Caco-2 (cell line): ENCODE measurements at regions not wholly inside any gene's neighbourhood (a gene's known extent, or its start where the extent isn't known, plus 50 kb on each side); places are given as distances from the start of the nearest gene placed in this dataset.

Source experiments
- BruUV-seq: library from RNA; stranded (reverse); fragments of 400-500 nt; replicated peaks from 2 replicates; lab custom pipeline; 2021; lab: Mats Ljungman, UMichigan
- CTCF ChIA-PET: fragments of 300-600 bp; sonication (Branson Sonifier 250); formaldehyde crosslinking; loops from one replicate; lab custom pipeline; 2022; ENCODE audit warnings: antibody characterized with exemption; lab: Charles Lee
- POLR2A ChIA-PET: fragments of 300-600 bp; sonication (Branson Sonifier 250); formaldehyde crosslinking; loops from one replicate; lab custom pipeline; 2022; ENCODE audit warnings: antibody characterized with exemption; lab: Charles Lee
- DNase-seq, 2 experiments: peaks; one replicate each; pipeline versions ENCODE4 v3.0.0 to v3.0.0-alpha.2; 2020 to 2022
- H3K27me3 ChIP-seq: replicated peaks from 2 replicates; pipeline ENCODE4 v1.6.0; 2011; ENCODE audit warnings: low read length; ENCODE audit not compliant: control insufficient read depth, insufficient read depth
- H3K36me3 ChIP-seq: 2 replicates; pipeline ENCODE4 v1.5.1; 2011; ENCODE audit warnings: low read length; ENCODE audit not compliant: control insufficient read depth, insufficient read depth
- H3K4me1 ChIP-seq: fragments of 250-450 bp; sonication (Bioruptor Pico); 2 replicates; pipeline ENCODE4 v1.5.1; 2020; ENCODE audit warnings: mild to moderate bottlenecking
- H3K4me3 ChIP-seq: 2 replicates; pipeline ENCODE4 v1.5.1; 2011; ENCODE audit warnings: low read depth, mild to moderate bottlenecking, control low read depth, low read length
- H3K9me3 ChIP-seq: fragments of 250-450 bp; sonication (Bioruptor Pico); 2 replicates; pipeline ENCODE4 v1.5.1; 2020; ENCODE audit warnings: mild to moderate bottlenecking, moderate library complexity
- H3K27ac Mint-ChIP-seq: one replicate; pipeline ENCODE4 v1.8.0; 2022; ENCODE audit warnings: mixed read lengths; ENCODE audit not compliant: unreplicated experiment
- H3K27me3 Mint-ChIP-seq: one replicate; pipeline ENCODE4 v1.8.0; 2022; ENCODE audit warnings: mixed read lengths; ENCODE audit not compliant: insufficient read depth, unreplicated experiment
- H3K36me3 Mint-ChIP-seq: one replicate; pipeline ENCODE4 v1.8.0; 2022; ENCODE audit warnings: mild to moderate bottlenecking, mixed read lengths; ENCODE audit not compliant: insufficient read depth, unreplicated experiment
- H3K4me1 Mint-ChIP-seq: one replicate; pipeline ENCODE4 v1.8.0; 2022; ENCODE audit warnings: low read depth, mixed read lengths; ENCODE audit not compliant: unreplicated experiment
- H3K4me3 Mint-ChIP-seq: one replicate; pipeline ENCODE4 v1.8.0; 2022; ENCODE audit warnings: mild to moderate bottlenecking, moderate library complexity, mixed read lengths; ENCODE audit not compliant: unreplicated experiment
- H3K9me3 Mint-ChIP-seq: one replicate; pipeline ENCODE4 v1.8.0; 2022; ENCODE audit warnings: mixed read lengths; ENCODE audit not compliant: unreplicated experiment
- CTCF ChIP-seq, 2 experiments: fragments of 200-600 bp in 1 of 2; IDR thresholded peaks; 1 replicate in 1 of 2; 2 replicates in 1 of 2; pipeline versions ENCODE4 v1.5.1 to v1.8.0; 2011 to 2022; ENCODE audit warnings: antibody characterized with exemption in 1 of 2, control low read depth in 1 of 2, inconsistent platforms in 1 of 2, low read depth in 1 of 2, low read length in 1 of 2, mild to moderate bottlenecking in 1 of 2, moderate library complexity in 1 of 2; ENCODE audit not compliant: insufficient read depth in 1 of 2, severe bottlenecking in 1 of 2, unreplicated experiment in 1 of 2
- intact Hi-C: fragments of 100-400 bp; cut with micrococcal nuclease; formaldehyde crosslinking; loops from one replicate; pipeline ENCODE4 v1.10.0; 2022; ENCODE audit not compliant: unreplicated experiment

GRCh38 chr7:110027385-110027784 is 1063.5 kb upstream of the LRRN3 start:
- Mint-ChIP-seq H3K4me1 (no peaks in the 10 kb centered on the region), H3K36me3 (no peaks in the 10 kb centered on the region), H3K27ac (no peak overlapping the region), H3K4me3 (no peak overlapping the region), H3K27me3 (no peaks in the 10 kb centered on the region), H3K9me3 (no peaks in the 10 kb centered on the region)
- no peak for DNase-seq
- Histone ChIP-seq H3K4me3 (no peak overlapping the region), H3K27me3 (no peaks in the 10 kb centered on the region), H3K36me3 (no peaks in the 10 kb centered on the region), H3K4me1 (no peaks in the 10 kb centered on the region), H3K9me3 (no peaks in the 10 kb centered on the region)
- intact Hi-C loops, result no loop called here
- no peak for TF ChIP-seq CTCF (IDR thresholded peaks at IDR 0.05; ENCODE audit: insufficient read depth in 1 of 2, low read depth in 1 of 2, low read length in 1 of 2, severe bottlenecking in 1 of 2, unreplicated experiment in 1 of 2)
- no TSS peak for BruUV-seq
- ChIA-PET POLR2A (no interaction called here), CTCF (no interaction called here)

- H3K27me3 ChIP-seq, result no peaks in the 10 kb centered on the region
- DNase-seq, result no peak
- no TSS peak for BruUV-seq
- Mint-ChIP-seq H3K27me3 (peaks cover 9% of the 10 kb centered on the region), H3K9me3 (no peaks in the 10 kb centered on the region), H3K4me3 (no peak overlapping the region), H3K36me3 (no peaks in the 10 kb centered on the region), H3K27ac (no peak overlapping the region), H3K4me1 (no peaks in the 10 kb centered on the region)
- H3K4me3 ChIP-seq, result no peak overlapping the region
- ChIA-PET CTCF (no interaction called here), POLR2A (no interaction called here)
- H3K9me3 ChIP-seq, result no peaks in the 10 kb centered on the region
- H3K36me3 ChIP-seq, result no peaks in the 10 kb centered on the region
- intact Hi-C loops, result no loop called here
- TF ChIP-seq CTCF (IDR thresholded peaks at IDR 0.05; ENCODE audit: insufficient read depth in 1 of 2, low read depth in 1 of 2, low read length in 1 of 2, severe bottlenecking in 1 of 2, unreplicated experiment in 1 of 2), result no peak
- H3K4me1 ChIP-seq, result no peaks in the 10 kb centered on the region
Measured at GRCh38 chr7:110043519-110043918, 1047.4 kb upstream of the LRRN3 start.

- H3K4me3 ChIP-seq, result no peak overlapping the region
- no peak for TF ChIP-seq CTCF (IDR thresholded peaks at IDR 0.05; ENCODE audit: insufficient read depth in 1 of 2, low read depth in 1 of 2, low read length in 1 of 2, severe bottlenecking in 1 of 2, unreplicated experiment in 1 of 2)
- ChIA-PET POLR2A (no interaction called here), CTCF (no interaction called here)
- no peaks in the 10 kb centered on the region for H3K9me3 ChIP-seq
- no TSS peak for BruUV-seq
- H3K36me3 ChIP-seq, result no peaks in the 10 kb centered on the region
- H3K4me1 Mint-ChIP-seq, result no peaks in the 10 kb centered on the region
- H3K27me3 Mint-ChIP-seq, result peaks cover 10% of the 10 kb centered on the region
- H3K4me1 ChIP-seq, result no peaks in the 10 kb centered on the region
- H3K27me3 ChIP-seq, result no peaks in the 10 kb centered on the region
- intact Hi-C loops, result no loop called here
- no peak overlapping the region for H3K4me3 Mint-ChIP-seq
- no peak overlapping the region for H3K27ac Mint-ChIP-seq
- no peak for DNase-seq
- no peaks in the 10 kb centered on the region for H3K36me3 Mint-ChIP-seq
- no peaks in the 10 kb centered on the region for H3K9me3 Mint-ChIP-seq
Measured at GRCh38 chr7:110050785-110051184, 1040.1 kb upstream of the LRRN3 start.
